Fibroblast of skin of left biceps (primary cell): ENCODE measurements at regions not wholly inside any gene's neighbourhood (a gene's known extent, or its start where the extent isn't known, plus 50 kb on each side); places are given as distances from the start of the nearest gene placed in this dataset.
"Not testable (repeated sequence)": the region's sequence is repeated elsewhere in the genome, so short reads cannot be mapped to it uniquely, and the experiment has no call there.

Experiments used
- DNase-seq, 2 experiments: peaks; one replicate each; pipeline ENCODE4 v3.0.0-alpha.2; 2013; ENCODE audit warnings: low read depth in 2 of 2

- not testable (repeated sequence) for DNase-seq
These were observed 223.1 kb upstream of the NBPF12 start for GRCh38 chr1:146715054-146715453.

DNA sequence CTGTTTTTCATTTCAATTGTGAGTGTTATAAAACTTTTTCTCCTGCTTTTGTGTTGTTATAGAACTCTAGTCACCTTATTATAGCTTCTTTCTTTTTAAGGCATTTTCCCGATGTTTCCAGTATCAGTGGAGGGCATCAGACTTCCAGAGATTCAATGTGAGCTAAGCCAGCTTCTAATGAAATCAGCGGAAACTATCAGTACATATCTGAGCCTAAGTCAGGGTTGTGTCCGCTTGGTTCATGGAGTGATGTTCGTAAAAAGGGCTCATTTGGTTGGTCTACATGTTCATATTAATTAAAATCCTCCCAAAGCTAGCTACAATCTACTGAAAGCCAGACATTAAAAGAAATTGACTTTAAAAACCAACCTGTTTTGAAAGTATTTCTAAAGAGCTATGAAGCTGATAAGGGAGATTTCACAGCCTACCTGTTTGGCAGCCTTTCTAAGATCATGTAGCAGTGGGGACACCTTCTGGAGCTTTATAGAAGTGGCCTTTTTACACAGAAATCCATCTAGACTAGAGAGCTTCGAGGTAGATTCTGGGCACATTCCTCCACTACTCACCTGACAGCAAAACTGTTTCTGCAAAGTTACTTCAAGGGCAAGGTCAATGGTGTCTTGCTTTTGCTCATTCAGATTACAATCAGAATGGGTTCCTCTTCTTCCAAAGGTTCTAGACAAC lies 227.1 kb upstream of the NBPF12 start:
- DNase-seq: not testable (repeated sequence)

- not testable (repeated sequence) for DNase-seq
These were observed 228.8 kb upstream of the NBPF12 start for GRCh38 chr1:146709302-146709701.

DNA sequence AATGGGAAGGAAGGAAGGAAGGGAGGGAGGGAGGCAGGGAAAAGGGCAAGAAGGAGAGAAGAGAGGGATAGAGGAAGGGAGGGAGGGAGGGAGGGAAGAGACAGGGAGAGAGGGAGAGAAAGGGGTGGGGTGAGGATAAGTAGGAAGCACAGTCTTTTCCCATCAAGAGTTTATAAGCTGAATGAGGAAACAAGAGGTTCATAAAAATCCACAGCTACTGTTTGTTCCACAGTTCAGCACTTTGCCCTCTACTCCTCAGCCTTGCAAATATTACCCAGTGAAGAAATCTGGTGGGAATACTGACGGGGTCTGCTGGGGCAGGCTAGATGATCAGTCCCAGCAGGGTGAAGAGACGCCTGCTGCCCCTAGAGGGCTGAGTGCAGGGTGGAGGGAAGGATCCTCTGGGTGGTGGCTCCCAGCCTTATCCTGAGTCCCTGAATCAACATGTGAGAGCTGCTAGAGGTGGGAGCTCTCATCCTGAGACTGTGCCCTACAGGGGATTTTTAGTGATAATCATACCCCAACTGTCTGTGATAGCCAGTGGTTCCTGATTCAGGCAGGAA lies 233.9 kb upstream of the NBPF12 start:
- not testable (repeated sequence) for DNase-seq

DNA sequence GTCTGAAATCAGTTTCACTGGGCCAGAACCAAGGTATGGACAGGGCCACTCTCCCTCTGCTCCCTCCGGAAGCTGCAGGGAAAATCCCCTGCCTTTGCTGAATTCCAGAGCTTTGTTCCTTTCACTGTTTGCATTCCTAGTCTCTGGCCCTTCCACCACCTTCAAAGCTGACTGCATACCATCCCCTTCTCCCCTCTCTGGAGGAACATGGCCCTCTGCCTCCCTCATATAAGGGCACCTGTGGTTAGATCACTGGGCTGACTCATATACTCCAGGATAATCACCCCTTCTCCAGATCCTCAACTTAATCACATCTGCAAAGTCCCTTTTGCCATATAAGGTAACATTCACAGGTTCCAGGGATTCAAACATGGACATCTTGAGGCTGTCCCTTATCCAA lies 236.8 kb upstream of the NBPF12 start:
- DNase-seq: not testable (repeated sequence)

GRCh38 chr1:146695388-146695787 lies 242.7 kb upstream of the NBPF12 start:
- not testable (repeated sequence) for DNase-seq

GRCh38 chr1:146691798-146692197 lies 246.3 kb upstream of the NBPF12 start:
- DNase-seq: not testable (repeated sequence)

GRCh38 chr1:146688893-146689292 lies 249.2 kb upstream of the NBPF12 start:
- DNase-seq: not testable (repeated sequence)

DNA sequence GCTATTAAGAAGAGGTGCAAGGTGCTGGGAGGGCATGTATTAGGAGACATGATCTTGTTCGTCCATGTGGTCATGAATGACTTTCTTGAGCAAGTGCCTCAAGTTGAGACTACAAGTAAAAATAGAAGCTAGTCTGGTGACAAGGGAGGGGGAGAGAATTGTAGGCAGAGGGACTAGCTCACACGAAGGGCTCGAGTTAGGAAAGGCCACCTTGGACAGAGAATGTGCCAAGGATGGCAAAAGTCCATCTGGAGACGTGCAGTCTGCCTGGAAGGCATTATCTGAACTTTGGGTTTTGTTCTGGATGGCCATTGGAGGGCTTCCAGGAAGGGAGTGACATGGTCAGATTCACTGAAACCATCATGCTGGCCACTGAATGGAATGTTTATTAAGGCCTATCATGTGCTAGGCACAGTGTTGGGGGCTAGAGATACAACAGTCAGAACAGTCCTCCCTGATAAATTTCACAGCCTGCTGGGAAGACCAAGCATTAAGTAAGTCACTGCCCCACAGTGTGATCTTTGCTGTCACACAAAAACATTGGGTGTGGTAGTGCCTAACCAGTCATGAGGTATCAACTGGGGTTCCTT lies 251.3 kb upstream of the NBPF12 start:
- not testable (repeated sequence) for DNase-seq

- DNase-seq: not testable (repeated sequence)
These were observed 255.0 kb upstream of the NBPF12 start for GRCh38 chr1:146683126-146683429.

GRCh38 chr1:146682227-146683125 lies 255.6 kb upstream of the NBPF12 start:
- not testable (repeated sequence) for DNase-seq

- DNase-seq: not testable (repeated sequence)
These were observed 264.3 kb upstream of the NBPF12 start for GRCh38 chr1:146673729-146674299.

GRCh38 chr1:146672608-146673007 lies 265.5 kb upstream of the NBPF12 start:
- not testable (repeated sequence) for DNase-seq

DNA sequence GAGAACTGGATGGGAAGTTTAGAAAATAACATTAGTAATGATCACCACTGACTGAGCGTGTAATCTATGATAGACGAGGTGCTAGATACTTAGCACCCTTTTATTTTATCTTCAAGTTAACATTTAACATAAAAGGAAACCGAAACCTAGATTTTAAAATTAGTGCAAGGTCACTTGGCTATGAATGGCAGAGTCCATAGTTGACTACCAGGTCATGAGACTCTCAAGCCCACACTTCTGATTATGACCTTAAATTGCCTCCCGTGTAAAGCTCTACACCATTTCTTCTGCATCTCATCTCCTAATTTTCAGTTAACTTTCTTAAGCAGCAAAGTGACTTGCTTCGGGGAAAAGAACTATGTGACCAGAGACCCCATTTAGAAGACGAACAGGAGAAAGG lies 266.5 kb upstream of the NBPF12 start:
- DNase-seq: not testable (repeated sequence)

DNA sequence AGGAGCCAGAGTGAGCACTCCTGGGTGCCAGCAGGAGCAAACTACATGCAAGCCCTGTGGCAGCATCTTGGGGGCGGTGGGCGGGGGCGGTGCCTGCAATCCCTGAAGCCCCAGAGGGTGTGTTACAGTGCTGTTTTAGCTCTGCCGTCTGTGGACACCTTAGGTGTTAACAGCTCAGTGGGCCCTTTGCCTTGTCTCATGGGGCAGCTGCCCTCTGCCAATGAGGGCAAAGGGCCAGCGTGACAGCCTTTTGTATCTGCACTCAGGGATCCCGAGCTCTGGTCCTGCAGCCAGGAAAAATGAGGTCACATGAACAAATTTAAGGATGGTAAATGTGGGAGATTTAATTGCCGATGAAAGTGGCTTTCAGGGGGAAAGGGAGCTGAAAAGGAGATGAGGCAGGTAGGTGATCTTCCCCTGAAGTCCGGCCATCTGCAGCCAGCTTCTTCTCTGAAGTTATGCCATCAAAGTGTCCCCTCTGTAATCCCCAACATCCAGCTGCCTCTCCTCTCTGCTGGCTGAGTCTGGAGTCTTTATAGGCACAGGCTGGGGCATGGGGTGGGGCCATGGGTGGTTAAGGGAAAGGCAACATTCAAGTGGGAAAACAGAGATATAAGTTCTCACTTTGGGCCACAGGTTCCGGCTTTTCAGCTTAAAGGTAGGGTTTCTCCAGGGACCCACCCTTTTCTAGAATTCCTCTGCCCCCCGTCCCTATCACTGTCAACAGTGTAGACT lies 267.1 kb upstream of the NBPF12 start:
- DNase-seq: not testable (repeated sequence)

DNA sequence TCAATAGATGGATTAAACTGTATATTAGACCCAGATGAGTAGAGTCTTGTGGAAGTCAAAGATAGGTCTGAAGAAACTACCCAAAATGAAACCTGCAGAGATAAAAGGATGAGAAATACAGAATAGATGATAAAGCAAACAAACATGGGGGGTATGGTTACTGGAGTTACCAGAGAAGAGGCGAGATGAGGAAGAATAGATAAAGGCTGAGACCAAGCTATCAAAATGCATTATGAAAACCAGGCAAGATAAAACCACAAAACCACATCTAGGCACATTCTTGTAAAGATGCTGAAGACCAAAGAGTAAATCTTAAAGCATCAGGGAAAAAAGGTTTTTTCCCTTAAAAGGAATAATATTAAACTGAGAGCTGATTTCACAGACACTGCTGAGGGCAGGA lies 271.8 kb upstream of the NBPF12 start:
- DNase-seq: not testable (repeated sequence)

DNA sequence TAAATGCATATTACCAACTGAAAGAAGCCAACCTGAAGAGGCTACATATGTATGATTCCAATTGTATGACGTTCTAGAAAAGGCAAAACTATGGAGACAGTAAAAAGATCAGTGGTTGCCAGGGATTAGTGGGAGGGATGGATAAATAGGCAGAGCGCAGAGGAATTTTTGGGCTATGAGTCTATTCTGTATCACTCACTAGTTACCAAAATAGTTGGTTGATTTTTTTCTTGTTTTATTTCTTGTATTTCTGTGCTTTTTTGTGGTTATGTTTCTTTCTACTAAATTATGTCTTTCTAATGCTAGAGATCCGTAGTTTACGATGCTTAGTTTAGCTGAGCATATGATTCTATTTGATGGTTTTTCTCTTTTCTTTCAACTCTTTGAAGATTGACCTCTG lies 277.9 kb upstream of the NBPF12 start:
- DNase-seq: not testable (repeated sequence)

- not testable (repeated sequence) for DNase-seq
These were observed 281.6 kb upstream of the NBPF12 start for GRCh38 chr1:146656356-146657060.

DNA sequence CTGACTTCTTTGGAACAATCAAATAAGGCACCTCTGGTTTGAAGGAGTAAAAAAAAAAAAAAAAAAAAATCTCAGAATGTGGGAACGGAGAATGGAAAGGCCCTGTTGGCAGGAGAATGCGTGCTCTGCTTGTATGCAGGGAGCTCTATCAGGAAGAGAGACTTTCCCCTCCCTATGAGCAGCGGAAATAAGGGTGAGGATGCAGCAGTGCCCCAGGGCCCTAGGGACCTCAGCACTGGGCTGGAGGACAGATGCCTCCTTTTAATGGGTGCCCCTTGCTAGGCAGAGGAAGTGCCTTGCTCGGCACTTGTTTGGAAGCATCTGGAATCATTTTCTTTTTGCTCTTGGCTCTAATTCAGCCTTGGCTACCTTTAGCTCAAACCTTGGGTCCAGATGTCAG lies 283.4 kb upstream of the NBPF12 start:
- DNase-seq: not testable (repeated sequence)

- not testable (repeated sequence) for DNase-seq
These were observed 292.0 kb upstream of the NBPF12 start for GRCh38 chr1:146645978-146646604.
